ENCODE measurements at regions not wholly inside any gene's neighbourhood (a gene's known extent, or its start where the extent isn't known, plus 50 kb on each side); places are given as distances from the start of the nearest gene placed in this dataset.
"Not testable (repeated sequence)": the region's sequence is repeated elsewhere in the genome, so short reads cannot be mapped to it uniquely, and the experiment has no call there.

- no peak overlapping the region for H3K4me3 ChIP-seq (replicated peaks in 1 of 2; ENCODE audit: low read depth in 2 of 2, low read length in 2 of 2)
- no peak for DNase-seq (ENCODE audit: low read depth in 2 of 2)
- no peak for TF ChIP-seq CTCF (IDR thresholded peaks at IDR 0.05; ENCODE audit: low read depth, low read length)
Observed at GRCh38 chr5:110297152-110297670, 429.3 kb downstream of the TMEM232 start.

GRCh38 chr5:110304176-110304575 is 422.3 kb downstream of the TMEM232 start:
- no peak for TF ChIP-seq CTCF (IDR thresholded peaks at IDR 0.05; ENCODE audit: low read depth, low read length)
- DNase-seq (ENCODE audit: low read depth in 2 of 2), result no peak
- no peak overlapping the region for H3K4me3 ChIP-seq (replicated peaks in 1 of 2; ENCODE audit: low read depth in 2 of 2, low read length in 2 of 2)

- no peak for TF ChIP-seq CTCF (IDR thresholded peaks at IDR 0.05; ENCODE audit: low read depth, low read length)
- no peak overlapping the region for H3K4me3 ChIP-seq (replicated peaks in 1 of 2; ENCODE audit: low read depth in 2 of 2, low read length in 2 of 2)
- DNase-seq (ENCODE audit: low read depth in 2 of 2), result no peak
Observed at GRCh38 chr5:110306650-110307049, 419.8 kb downstream of the TMEM232 start.

GRCh38 chr5:110309222-110309621 is 417.2 kb downstream of the TMEM232 start:
- DNase-seq (ENCODE audit: low read depth in 2 of 2), result no peak
- no peak for TF ChIP-seq CTCF (IDR thresholded peaks at IDR 0.05; ENCODE audit: low read depth, low read length)
- H3K4me3 ChIP-seq (replicated peaks in 1 of 2; ENCODE audit: low read depth in 2 of 2, low read length in 2 of 2), result no peak overlapping the region

GRCh38 chr5:110316566-110316965 is 409.9 kb downstream of the TMEM232 start:
- not testable (repeated sequence) for H3K4me3 ChIP-seq (replicated peaks in 1 of 2; ENCODE audit: low read depth in 2 of 2, low read length in 2 of 2); DNase-seq (ENCODE audit: low read depth in 2 of 2)

GRCh38 chr5:110321117-110321516 is 405.4 kb downstream of the TMEM232 start:
- no peak for TF ChIP-seq CTCF (IDR thresholded peaks at IDR 0.05; ENCODE audit: low read depth, low read length)
- no peak for DNase-seq (ENCODE audit: low read depth in 2 of 2)
- no peak overlapping the region for H3K4me3 ChIP-seq (replicated peaks in 1 of 2; ENCODE audit: low read depth in 2 of 2, low read length in 2 of 2)

- no peak for DNase-seq (ENCODE audit: low read depth in 2 of 2)
- no peak for TF ChIP-seq CTCF (IDR thresholded peaks at IDR 0.05; ENCODE audit: low read depth, low read length)
Observed at GRCh38 chr5:110323357-110323756, 403.1 kb downstream of the TMEM232 start.

More at GRCh38 chr5:110323357-110323756, 403.1 kb downstream of the TMEM232 start:
- H3K4me3 ChIP-seq (replicated peaks in 1 of 2; ENCODE audit: low read depth in 2 of 2, low read length in 2 of 2), result no peak overlapping the region
